CD4-positive, alpha-beta T cell treated with Interleukin-4 for 1 hour (primary cell): ENCODE measurements at regions not wholly inside any gene's neighbourhood (a gene's known extent, or its start where the extent isn't known, plus 50 kb on each side); places are given as distances from the start of the nearest gene placed in this dataset.
"Not testable (repeated sequence)": the region's sequence is repeated elsewhere in the genome, so short reads cannot be mapped to it uniquely, and the experiment has no call there.

Experiments used
- DNase-seq, 2 donors: peaks; one replicate each; pipeline ENCODE4 v3.0.0-alpha.2; 2020 to 2022

DNA sequence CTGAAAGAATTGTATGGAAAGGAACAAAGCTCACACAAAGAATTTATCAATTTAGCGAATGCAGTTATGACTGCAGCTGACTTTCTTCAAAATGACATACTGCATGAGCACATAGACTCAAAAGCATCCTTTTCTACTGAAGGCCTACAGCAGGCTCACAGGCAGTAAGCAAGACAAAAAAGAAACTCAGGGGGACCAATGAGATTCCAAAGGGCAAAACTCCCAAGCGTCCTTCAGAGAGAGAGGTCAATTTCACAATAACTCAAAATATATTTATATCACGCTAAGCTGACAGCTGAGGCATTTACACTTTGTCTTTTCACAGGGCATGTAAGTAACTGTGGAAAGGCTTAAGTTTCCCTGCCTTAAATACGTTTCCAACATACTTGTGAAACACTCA, 427.9 kb upstream of the RASGRP1 start:
- DNase-seq = no peak

DNA sequence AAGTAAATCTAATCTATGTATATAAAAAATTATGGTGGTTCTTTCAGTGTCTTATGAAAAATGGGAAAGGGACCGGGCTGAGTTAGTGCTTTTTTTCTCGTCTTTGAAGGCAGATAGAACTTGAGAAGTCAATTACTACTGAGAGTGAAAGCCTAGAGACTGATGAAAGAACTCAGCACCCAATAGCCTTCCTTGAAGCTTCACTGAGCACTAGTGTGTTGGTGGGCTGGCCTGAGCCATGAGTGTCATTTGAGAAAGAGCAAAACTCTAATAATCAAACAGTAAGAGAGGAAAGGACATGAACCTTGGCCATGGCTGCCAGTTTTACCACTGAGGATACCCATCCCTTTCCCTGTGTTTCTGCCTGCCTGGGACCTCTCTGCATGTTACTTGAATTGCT, 428.3 kb upstream of the RASGRP1 start:
- DNase-seq = no peak

DNA sequence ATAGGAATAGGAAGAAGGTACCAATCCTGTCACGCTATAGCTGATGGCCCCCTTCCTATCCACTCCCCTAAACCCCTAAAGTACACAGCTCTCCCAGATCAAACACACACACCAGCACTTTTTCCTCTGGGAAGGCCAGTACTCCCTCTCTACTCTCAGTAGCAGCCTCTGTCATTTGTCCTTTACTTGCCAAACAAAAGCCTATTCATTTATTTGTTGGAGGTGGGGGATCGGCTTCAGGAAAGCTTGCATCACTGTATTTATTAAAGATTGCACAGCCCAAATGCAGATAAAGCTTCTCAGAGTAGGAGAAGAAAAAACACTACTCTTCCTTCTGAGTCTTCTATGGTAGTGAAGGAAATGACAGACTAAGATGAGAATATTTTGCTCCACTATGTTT, 429.7 kb upstream of the RASGRP1 start:
- DNase-seq = no peak

DNA sequence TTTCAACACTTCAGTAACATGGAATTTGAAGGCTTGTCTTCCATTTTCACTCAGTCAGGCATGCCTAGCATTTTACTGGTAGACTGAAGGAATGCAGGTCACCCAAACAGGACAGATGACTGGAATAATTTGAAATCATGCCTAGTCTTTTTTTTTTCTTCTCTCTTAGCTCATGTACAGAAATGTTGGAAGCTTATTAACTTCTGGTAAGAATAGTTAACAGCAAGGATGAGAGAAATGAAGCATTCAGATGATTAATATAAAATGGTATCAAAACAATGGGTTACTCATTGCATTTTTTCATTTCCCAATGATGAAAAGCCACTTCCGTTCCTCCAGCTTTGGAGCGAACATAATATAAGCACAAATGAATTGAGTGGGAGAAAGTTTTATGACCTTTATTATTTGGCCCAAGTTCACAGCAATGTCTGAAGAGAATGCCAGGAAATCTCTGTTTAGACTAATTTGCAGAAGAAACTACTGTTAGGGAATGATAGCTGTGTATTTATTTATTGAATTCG, 431.6 kb upstream of the RASGRP1 start:
- no peak for DNase-seq

DNA sequence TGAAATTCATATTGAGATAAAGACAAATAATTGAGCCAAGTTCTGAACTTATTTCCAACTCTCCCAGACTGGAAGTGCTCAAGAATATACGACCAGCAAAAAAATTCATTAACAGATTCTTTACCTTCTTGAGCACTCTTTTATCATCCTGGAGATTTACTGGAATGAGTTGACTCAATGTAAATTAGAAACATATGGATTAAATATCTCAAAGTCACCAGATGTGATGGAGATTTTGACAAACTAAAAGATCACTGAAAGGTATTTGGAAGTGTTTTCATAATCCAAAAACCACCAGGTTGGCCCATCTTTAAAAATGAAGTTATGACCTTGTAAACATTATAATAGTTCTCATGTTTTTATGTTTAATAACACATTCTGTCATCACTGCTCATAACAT, 433.2 kb upstream of the RASGRP1 start:
- DNase-seq = no peak

DNA sequence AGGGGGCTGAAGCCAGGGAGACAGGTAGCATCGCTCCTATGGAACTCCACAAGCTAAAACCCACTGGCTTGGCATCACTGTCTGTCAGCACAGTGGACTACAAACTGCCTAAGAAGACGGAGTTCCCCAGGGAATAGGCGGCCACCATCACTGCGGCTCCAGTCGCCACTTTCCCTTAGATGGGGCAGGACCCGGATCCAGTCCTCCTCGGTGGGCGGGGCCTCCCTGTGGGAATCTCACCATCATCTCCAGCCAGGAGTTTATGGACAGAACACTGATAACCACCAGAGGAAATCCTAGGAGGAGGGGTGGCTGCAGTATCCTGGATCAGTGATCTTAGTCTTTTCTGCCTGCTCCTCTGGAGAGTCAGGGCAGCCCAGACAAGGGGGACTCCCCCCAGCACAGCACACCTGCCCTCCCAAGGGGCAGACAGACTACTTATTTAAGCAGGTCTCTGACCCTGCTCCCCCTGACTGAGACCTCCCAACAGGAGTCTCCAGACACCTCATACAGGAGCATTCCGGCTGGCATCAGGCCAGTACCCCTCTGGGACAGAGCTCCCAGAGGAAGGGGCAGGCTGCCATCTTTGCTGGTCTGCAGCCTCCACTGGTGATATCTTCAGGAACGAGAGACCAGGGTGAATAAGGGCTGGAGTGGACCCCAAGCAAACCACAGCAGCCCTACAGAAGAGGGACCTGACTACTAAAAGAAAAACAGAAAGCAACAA, 435.6 kb upstream of the RASGRP1 start:
- DNase-seq = no peak

DNA sequence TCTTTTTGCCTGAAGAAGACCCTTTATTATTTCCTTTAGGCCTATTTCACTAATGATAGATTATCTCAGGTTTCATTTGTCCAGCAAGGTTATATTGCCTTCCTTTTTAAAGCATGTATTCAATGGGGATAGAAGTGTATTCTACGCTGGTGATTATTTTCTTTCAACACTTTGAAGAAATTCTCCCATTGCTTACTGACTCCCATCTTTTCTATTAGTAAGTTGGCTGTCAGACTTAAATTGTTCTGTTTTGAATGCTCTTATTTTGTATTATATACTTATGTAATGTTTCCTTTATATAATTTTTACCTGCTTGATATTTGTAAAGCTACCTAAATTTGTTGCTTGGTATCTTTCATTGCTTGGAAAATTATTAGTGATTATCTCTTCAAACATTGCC, 445.1 kb upstream of the RASGRP1 start:
- DNase-seq = no peak

DNA sequence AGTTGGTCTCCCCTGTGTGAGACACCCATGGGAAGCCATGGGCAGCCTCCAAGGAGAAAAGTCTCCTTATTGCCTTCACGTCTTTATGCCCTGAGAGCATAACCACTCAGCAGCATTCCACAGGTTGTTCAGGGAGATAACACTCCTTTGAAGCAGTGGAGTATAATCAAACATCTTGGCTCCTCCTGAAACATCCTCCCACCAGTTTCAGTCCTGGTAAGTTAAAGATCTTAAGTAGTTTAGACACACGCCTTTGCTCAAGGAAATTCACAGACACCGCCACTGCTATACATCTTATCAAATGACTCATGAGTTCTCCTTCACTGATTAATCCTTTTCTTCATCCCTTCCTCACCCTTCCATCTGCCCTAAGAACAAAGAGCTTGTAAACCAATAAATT, 446.5 kb upstream of the RASGRP1 start:
- not testable (repeated sequence) for DNase-seq

DNA sequence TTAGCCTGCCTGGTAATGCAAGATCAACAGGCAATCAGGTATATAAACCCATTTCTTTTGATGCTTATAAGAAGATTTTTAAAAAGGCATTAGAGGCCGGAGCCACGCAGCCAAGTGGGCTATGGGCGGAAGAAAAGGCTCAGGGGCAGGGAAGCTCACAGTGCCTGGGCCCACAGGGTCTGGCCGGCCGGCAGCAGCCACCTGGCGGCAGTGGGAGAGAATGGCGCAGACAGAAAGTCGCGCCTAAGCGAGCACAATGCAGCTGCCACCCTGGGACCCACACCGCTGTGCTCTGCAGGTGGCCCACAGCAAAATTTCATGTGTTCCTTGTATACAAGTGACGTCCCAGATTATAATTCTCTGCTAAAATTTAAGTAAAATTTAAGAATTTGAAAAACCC, 448.6 kb upstream of the RASGRP1 start:
- no peak for DNase-seq

DNA sequence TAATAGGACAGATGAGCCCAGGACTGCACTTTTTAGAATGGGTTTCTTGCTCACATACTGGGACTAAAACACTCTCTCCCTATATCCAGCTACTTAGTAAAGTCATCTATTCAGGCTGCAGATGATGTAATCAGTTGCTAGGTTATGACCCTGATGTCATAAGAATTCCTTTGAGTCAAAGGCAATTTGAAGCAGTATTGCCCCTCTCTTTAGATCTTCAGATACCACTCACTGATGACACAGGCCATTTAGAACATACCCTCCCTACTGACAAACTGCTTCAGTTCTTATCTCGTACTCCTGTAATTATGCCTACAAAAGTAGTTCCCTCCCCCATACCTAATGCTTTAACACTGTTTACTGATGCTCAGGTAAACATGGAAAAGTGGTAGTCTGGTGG, 450.1 kb upstream of the RASGRP1 start:
- no peak for DNase-seq

DNA sequence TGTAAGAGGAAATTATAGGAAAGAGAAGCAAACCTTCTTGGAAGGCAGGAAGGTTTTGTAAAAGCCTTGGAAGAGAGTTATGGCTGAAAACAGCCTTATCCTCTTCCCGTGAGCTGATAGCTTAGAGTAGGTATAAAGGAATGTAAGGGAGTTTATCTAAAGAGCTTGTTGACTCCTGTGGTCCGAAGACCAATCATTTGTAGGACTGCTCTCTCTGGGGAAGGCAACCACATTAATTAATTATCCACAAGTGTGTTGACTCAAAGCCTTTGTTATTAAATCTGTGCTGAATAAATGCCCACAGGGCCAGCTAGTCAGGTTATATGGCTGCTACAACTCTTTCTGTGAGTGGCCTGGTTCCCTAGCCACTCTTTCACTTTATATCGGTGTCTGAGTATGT, 452.1 kb upstream of the RASGRP1 start:
- no peak for DNase-seq

DNA sequence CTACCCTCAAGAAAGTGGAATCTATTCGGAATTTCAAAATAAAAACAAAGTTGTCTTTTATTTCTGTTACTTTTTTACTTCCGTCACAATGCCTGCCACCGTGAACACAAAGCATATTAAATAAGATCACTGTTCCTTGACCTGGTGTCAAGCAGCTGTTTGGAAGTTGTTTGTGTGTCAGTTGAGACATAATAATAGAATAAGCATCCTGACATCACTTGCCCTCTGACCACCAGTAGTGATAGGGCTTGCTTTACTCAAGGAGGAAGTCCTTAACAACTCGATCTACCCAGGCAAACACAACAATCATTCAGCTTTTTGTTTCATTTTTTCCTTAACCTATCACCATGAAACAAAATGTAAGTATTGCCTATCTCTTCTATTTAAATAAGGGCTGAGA, 454.4 kb upstream of the RASGRP1 start:
- DNase-seq = no peak

DNA sequence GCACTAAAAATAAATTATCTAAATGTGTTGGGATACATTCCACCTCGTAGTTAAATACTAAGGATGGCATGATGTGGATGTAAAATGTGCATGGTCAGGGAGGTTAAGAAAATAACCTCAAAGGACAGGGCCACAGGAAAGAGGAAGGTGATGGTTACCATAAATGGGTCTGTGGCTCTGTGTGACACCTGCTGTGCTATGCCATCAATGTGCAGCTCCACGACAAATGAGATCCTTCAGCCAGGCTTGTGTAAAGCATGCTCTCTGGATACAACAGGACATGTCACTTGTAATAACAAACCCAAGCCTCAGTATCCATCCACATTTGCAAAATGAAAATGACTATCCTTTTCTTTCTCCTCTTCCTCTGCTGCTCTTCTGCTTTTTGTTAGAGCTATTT, 456.7 kb upstream of the RASGRP1 start:
- DNase-seq = no peak

DNA sequence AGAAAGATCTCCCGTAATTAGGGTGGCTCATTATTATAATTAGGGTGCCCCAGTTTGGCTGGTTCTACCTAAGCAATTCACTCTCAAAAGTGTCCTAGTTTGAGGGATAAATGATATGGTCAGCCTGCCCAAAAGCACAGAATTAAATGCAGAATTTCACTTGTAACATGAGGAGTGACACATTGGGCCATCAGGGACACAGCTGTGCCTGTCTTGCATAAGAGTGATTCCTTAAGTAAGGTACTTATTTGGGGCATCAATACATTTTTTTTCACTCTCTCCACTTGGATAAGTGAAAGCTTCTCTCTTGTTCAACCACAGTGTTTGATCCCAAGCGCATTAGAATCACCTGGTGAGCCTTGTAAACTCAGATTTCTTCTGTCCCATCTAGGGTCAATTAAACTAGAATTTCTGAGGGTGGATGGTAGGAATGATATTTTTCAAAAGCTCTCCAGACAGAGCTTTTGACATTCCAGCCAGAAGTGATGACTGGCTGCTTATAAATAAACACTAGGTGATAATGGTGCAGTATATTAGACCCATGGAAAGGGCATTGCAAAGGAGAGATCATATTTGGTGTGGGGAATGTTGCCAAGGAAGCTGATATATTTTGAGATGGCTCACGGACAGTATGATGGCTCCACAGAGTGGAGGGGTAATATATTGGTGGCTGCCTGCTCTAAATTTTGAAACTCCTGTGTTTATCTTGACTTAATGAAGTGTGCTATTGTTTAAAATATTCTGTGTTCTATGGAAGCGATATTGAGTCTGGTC, 458.1 kb upstream of the RASGRP1 start:
- no peak for DNase-seq

DNA sequence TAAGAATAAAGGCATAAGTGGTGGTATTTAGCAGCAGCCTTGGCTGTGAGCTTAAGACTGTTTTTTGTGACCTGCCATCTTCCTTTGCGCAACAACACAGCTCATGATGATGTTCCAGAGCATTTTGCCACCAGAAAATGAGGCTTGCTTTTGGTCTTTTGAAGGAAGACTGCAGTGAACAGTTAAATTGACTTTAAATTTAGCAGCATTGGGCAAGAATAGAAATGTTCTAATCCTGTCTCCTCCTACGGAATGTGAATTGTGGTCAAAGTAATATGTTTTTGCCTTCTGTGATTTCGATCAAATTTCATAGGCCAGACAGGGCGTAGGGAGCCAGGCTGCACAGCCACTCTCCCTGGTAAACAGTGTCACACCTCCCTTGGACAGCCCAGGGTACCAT, 460.7 kb upstream of the RASGRP1 start:
- DNase-seq = no peak

DNA sequence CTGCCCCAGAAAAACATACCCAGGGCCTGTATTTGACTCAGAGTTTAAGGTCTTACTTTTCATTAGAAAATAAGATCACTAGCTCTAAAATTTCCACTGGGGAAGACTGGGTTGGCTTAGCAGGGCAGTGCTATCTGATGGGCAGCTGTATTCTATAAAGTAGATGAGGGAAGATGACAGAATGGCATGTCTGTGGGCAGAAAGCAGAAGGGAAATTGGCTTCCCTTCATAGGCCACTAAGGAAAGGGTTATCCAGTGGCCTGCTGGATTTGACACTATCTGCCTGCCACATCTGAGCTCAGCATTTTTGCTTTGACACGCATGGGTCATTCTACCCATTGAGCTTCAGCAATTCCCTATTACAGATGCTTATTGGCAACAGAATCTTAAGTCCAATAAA, 461.3 kb upstream of the RASGRP1 start:
- DNase-seq = no peak

DNA sequence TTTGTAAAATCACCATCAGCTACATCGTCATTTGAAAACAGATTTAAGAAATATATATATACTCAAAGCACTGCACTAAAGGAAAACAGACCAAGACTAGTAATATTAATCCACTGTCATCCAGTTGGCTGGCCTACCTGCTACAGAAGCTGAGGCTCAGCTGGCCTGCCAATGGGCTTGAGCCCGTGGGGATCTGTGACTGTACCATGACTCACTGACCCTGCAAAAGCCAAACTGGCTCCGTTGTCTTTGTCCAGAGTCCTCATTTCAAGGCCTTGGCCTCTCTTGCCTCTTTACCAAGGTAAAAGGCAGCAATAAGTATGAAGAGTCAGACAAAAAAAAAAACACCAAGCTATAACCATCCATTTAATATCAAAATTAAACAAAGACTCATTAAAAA, 463.5 kb upstream of the RASGRP1 start:
- DNase-seq = no peak

DNA sequence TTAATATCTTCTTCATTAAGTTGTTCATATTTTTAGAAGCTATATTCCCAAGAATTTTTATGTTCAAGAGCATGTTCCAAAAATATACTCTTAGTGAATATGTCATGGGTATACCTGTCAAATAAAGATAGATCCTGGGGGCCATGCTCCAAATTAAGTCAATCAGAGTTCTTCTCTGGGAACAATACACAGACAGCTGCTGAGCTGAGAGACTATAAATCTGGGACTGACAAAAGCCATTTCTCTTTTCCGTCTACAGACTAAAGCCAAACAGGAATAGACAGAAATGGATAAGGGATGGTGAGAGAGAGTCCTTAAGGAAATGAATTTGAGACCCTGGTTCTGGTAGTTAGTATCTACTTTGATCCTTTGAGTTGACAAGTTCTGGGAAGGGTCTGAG, 465.1 kb upstream of the RASGRP1 start:
- no peak for DNase-seq

DNA sequence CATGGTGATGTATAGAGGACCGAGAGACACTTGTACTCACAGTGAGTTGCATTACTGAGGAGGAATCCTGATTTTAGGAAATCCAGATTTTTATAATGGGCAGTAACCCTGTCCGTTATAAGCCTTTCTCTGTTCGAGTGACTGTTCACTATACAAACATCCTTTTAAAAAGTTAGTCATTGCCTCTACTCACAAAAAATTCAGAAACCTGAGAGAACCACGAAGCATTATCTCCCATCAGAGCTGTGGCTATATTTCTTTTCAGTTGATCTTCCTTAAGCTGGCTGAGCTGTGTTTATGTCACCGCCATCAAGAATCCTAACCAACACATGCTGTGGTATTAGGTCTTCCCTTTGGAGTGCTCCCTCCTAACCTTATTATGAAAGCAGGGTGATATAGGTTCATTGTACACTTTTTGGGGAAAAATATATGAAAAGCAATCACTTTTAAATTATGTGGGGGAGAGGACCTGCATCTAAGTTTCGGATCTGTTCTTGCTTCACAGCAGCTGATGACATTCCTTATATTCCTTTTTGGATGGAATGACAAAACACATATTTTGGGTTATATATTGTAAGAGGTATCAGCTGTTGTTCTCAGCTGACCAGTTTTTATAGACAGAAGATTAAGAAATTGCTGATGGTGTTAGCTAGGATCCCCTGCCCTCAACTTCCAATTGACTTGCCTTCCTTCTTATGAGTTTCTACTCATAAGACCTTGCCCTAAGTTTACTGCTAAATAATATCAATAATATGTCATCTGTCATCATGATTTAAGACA, 465.9 kb upstream of the RASGRP1 start:
- DNase-seq = no peak

DNA sequence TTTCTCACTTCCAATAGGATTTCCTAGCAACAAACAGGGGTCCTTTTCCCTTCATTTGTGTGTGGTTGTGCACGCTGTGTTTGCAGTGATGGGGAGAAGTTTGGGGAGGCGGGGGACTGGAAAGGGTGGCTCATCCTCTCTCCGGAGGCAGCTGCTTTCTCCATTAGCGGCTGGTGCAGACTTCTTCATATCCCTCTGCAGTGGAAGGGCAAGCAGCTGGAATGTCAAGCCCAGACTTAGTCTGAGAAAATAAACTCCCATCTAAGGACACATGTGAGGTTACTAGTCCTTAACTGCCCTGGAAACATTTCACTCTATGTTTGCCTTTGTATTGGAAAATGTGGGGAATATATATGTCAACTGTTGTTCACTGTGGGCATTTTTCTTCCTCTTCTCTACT, 467.0 kb upstream of the RASGRP1 start:
- no peak for DNase-seq

DNA sequence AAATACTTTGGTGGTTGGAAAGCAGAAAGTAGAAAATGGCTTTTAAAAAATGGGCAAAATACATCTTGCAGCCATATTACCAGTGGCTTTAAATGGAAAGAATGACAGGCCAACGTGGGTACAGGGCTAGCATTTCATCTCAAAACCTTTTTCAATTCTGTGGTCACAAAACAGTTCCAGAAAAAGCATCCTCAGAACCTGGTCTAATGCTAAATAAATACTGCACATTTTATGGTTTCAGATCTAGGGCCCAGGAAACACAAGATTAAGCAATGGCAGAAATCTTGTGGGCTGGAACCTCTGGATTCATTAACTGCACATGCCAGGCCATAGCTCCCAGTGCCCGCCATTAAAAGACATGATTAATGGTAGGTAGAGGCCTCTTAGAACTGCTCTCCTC, 470.2 kb upstream of the RASGRP1 start:
- no peak for DNase-seq

DNA sequence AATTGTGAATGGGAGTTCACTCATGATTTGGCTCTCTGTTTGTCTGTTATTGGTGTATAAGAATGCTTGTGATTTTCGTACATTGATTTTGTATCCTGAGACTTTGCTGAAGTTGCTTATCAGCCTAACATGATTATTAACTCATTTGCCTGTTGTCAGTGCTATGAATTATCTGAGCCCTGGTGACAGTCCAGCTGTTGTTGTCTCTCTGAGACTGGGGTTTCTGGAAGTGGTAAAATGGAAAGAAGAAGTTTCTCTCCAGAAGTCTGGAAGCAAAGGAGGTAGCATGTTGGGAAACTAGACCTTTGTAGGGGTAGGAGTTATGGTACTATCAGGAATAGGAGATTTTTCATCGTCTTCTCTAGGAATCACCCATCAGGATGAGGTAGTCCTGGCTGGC, 473.0 kb upstream of the RASGRP1 start:
- not testable (repeated sequence) for DNase-seq

DNA sequence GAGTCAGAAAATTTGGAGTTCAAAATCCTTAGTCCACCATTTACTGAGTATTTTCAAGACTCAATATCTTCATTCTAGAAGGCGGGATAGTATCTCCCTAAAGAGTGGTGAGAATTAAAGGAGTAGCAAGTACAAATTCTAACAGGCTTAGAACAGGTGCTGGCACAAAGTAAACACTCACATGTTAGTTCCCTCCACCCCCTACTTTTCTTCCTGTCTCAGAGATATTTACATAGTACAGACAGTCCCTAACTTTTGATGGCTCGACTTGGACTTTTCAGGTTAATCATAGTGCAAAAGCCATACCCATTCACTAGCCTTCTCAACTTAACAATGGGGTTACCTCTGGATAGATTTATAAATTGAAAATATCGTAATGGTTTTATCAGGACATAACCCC, 476.2 kb upstream of the RASGRP1 start:
- no peak for DNase-seq

DNA sequence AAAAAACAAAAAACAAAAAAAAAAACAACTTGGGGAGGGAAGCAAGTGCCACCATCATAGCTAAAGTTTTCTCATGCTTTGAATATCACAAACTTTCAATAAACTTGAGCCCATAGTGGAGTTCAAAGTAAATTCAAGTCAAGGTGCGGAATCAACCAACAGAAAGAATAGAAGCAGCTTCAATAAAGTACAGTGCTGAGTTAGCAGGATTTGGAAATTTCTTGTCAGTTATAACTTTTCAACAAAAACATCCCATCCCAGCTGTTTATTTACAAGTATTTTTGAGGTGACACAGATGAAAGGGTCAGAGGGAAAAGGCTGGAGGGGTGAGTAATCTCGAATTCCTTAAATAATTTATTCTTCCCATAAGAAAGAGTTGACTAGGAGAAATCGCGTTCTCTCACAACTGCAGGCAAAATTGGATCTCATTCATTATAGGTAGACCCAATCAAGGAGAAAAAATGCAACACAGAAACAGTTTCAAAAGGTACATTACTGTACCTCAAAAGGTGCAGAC, 477.4 kb upstream of the RASGRP1 start:
- no peak for DNase-seq
